ENCODE measurements at regions not wholly inside any gene's neighbourhood (a gene's known extent, or its start where the extent isn't known, plus 50 kb on each side); places are given as distances from the start of the nearest gene placed in this dataset.

DNA sequence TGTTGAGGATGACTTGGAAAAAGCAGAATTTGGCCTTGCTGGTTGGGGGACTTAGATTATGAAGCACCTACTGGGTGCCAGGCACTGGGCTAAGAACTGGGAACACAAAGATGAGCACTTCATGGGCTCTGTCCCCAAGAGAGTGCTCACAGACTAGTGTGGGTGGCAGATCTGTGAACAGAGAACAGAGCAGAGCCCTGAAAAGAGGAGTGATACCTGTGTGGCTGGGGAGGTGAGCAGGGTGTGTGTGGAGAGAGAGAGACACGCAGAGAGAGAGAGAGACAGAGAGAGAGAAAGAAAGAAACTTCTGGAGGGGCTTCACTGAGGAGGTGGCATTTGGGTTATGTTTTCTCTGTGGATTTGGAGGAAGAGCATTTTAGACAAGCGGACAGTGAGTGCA, 61.1 kb upstream of the PPP2R5A start:
- intact Hi-C loops (cut with micrococcal nuclease): loop anchor here (2.0 kb wide), 1 partner anchor 35 kb away; no protein-coding TSS in a partner anchor

DNA sequence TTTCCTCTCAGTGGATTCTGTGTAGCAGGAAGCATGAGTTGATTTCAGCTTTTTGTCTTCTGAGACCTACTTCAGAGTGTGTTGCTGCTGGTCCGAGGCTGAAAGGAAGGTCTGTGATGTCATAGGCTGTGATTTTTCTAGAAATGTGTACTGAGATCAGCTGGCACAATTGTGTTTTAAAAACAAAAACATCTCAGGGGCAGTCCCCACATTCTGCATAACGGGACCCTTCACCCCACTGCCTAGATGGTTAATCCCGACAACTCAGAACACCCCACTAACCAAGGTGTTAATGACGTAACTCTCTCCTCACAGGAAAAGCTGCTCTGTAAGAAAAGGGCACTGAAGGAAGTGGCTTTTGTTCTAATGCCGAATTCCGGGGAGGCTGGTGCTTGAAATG, 59.8 kb upstream of the PPP2R5A start:
- intact Hi-C loops (cut with micrococcal nuclease): loop anchor here (1.0 to 2.0 kb wide), 5 partner anchors 9 to 66 kb away; partner anchors contain the start of gene PPP2R5A

DNA sequence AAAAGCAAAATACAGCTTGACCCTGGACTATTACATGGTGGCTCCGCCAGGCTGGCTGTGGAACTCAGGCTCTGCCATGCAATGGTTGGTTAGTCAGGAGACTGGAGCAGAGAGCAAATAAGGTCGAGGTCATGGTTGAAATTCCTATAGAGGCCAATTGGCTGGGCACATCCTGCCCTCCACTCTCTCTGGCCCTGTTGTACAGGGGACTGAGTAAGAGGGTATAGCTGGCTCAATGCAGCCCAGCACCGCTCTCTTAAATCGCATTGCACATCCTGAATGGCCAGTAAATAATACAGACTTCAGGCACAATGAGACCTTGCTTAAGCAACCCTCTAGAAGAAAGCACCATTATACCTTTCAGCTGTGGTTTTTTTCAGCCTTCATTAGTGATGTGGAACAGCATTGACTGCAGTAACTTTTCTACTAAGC, 59.3 kb upstream of the PPP2R5A start:
- intact Hi-C loops (cut with micrococcal nuclease): loop anchor here (1.0 to 2.0 kb wide), 5 partner anchors 8 to 67 kb away; partner anchors contain the start of gene PPP2R5A

GRCh38 chr1:212226467-212226866, 58.7 kb upstream of the PPP2R5A start:
- intact Hi-C loops (cut with micrococcal nuclease): no loop called here

- intact Hi-C loops (cut with micrococcal nuclease): no loop called here
Observed at GRCh38 chr1:212228076-212228475, 57.1 kb upstream of the PPP2R5A start.

DNA sequence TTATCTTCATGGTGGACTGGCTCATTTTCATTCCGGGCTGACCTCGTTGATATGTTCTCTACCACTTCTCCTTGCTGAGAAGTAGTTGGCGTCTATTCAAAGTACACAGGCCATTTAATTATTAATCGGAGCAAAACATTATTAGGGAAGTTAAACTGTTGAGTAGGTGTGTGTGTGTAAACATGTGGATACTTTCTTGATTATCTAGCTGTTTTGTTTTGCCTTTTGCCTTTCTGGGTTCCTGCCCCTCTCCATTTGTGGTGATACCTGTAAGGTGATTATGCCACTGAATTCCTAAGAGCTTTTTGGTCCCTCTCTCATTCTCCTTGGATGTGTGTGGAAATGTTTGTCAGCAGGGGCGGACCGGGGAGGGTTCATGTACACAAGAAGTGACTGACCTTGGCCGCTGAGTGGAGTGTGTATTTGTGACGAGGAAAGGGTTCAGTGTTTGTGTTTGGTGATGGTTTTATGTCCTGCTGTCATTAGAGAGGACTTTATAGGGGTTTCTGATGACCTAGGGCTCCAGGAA, 56.6 kb upstream of the PPP2R5A start:
- intact Hi-C loops (cut with micrococcal nuclease): no loop called here

DNA sequence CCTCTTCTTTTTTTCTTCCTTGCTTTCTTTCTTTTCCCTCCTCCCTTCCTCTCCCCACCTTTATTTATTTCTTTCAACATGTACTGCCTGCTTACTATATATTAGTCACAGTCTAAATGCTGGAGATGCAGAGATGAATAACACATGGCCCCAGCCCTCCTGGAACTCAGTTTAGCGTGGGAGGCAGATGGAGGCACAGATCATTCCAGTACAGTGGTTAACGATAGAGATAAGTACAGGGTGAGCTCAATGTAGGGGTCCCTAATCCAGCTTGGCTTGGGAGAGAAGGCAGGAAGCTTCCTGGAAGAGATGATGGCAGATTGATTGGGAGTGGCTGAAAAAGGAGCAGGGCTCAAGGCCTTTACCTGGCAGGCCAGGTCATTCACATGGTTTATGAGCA, 55.6 kb upstream of the PPP2R5A start:
- intact Hi-C loops (cut with micrococcal nuclease): no loop called here

DNA sequence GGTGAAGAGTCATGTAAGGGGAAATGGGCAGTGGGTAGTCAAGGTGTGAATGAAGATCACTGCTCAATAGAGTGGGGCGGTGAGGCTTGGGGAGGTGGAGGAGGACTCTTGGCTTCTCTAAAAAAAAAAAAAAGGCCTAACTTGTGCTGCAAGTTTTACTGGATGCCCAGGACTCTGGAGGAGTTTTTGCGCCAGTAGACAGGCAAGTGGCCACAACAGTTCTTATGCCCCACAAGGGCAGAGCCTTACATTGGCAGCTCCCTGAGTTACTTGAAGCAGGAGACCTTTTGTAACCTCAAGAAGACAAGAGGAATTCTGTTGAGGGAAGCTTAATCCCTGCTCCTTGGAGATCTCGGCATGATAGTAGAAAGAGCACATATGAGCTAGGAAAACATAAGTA, 54.9 kb upstream of the PPP2R5A start:
- intact Hi-C loops (cut with micrococcal nuclease): no loop called here

- intact Hi-C loops (cut with micrococcal nuclease): no loop called here
Observed at GRCh38 chr1:212231372-212231771, 53.8 kb upstream of the PPP2R5A start.

GRCh38 chr1:212232090-212232489, 53.1 kb upstream of the PPP2R5A start:
- intact Hi-C loops (cut with micrococcal nuclease): no loop called here

GRCh38 chr1:212233321-212233720, 51.9 kb upstream of the PPP2R5A start:
- intact Hi-C loops (cut with micrococcal nuclease): no loop called here

DNA sequence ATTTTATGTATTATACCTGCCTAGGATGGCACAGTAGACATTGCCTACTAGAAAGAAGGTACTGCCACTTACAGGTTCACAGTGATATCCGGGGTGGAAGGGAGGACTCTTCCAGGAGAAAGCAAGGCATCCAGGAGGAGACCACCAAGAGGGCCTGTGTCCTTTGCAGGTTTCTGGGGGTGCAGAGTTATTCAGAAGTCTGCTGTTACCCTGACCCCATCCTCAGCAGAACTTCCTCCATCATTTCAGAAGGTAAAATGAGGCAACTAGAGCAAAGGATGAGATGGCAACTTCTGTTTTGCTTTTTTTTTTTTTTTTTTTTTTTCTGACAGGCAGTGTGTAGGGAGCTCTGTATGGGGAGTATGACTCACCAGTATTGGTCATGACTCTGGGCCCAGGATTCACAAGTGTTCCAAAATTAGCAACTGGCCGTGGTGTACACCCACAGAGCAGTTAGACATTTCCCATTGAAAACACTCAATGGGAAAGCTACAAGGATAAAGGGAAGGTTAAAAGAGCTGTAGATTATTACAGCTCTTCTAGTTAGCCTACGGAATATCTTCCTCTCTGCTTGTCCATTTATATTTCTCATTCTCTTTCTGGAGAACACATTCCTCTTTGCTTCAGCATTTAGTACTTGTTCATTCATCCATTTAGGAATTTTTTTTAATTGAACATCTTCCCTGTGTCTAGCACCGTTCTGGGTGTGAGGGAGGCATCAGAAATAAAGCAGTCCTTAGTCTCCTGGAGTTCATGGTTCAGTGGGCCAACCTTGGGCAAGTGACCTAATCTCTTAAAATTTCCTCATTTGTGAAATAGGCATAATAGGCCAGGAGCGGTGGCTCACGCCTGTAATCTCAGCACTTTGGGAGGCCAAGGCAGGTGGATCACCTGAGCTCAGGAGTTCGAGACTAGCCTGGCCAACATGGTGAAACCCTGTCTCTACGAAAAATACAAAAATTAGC, 50.5 kb upstream of the PPP2R5A start:
- intact Hi-C loops (cut with micrococcal nuclease): loop anchor here (1.0 kb wide), 1 partner anchor 9 kb away; no protein-coding TSS in a partner anchor

Measured in T-helper 1 cell treated with Interleukin-12 subunit alpha and Interleukin-12 subunit beta and Interleukin-4 antibody, amounts not matched to agents 30 ng/mL and 1 ng/mL, for 36 hours (primary cell).